Activated B cell treated with CpG ODN at 0.5 μM for 24 hours (primary cell): ENCODE measurements at regions not wholly inside any gene's neighbourhood (a gene's known extent, or its start where the extent isn't known, plus 50 kb on each side); places are given as distances from the start of the nearest gene placed in this dataset.

Experiments used
- ATAC-seq: fragments of 200-7000 bp; cut with Tn5 transposase; one replicate; pipeline ENCODE4 v1.10.0; 2021; ENCODE audit warnings: low read depth, mild to moderate bottlenecking, moderate library complexity
- CTCF ChIA-PET: fragments of 350-600 bp; sonication (Branson Sonifier 250); formaldehyde crosslinking; loops from one replicate; lab custom pipeline; 2021; ENCODE audit warnings: antibody characterized with exemption; lab: Charles Lee
- POLR2A ChIA-PET: fragments of 350-600 bp; sonication (Branson Sonifier 250); formaldehyde crosslinking; loops from one replicate; lab custom pipeline; 2021; ENCODE audit warnings: antibody characterized with exemption; lab: Charles Lee
- DNase-seq: peaks from one replicate; pipeline ENCODE4 v3.0.0; 2022
- H3K27ac Mint-ChIP-seq: one replicate; pipeline ENCODE4 v1.8.0; 2020; ENCODE audit warnings: mixed read lengths
- H3K27me3 Mint-ChIP-seq: one replicate; pipeline ENCODE4 v1.8.0; 2021; ENCODE audit warnings: mixed read lengths
- H3K36me3 Mint-ChIP-seq: one replicate; pipeline ENCODE4 v1.8.0; 2021; ENCODE audit warnings: low read depth, mixed read lengths
- H3K4me1 Mint-ChIP-seq: one replicate; pipeline ENCODE4 v1.8.0; 2021; ENCODE audit warnings: mixed read lengths
- H3K4me3 Mint-ChIP-seq: one replicate; pipeline ENCODE4 v1.8.0; 2020; ENCODE audit warnings: mild to moderate bottlenecking, mixed read lengths
- H3K9me3 Mint-ChIP-seq: one replicate; pipeline ENCODE4 v1.8.0; 2020; ENCODE audit warnings: mixed read lengths
- CTCF ChIP-seq: fragments of 200-600 bp; IDR thresholded peaks from one replicate; pipeline ENCODE4 v1.8.0; 2022; ENCODE audit warnings: antibody characterized with exemption, mild to moderate bottlenecking
- intact Hi-C: fragments of 100-400 bp; cut with micrococcal nuclease; formaldehyde crosslinking; loops from one replicate; pipeline ENCODE4 v1.15.1; 2024

DNA sequence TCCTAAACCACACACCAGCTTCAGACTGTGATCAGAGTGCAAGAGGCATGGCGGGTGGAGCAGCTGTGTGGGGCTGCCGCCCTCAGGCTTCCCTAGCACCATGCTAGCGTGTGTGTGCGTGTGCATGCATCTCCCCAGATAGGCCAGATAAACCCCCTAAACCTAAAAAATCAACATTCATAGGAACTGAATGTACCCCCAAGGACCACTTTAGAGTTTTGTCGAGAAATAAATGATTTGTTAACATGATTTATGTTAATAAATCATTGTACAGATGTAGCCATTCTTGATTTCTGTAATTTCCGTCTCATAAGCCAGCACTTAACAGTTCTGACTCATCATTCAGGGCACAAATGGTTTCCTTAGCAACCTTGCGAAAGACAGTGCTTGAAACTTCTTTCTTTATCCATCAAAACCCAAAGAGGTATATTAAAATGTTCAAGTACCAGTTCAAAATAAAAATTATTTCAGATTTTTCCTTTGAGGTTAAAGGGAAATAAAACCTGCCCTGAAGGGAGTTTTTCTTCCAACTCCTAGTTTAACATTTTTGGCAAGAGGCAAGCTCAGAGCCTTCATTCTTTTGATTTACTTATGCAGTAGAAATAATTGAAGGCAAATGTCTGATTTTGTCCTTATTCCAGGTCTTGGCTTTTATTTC, 206.2 kb upstream of the RGS6 start:
- Mint-ChIP-seq H3K27ac (no peak overlapping the region), H3K27me3 (no peaks in the 10 kb centered on the region), H3K4me1 (no peaks in the 10 kb centered on the region), H3K4me3 (no peak overlapping the region), H3K9me3 (no peaks in the 10 kb centered on the region), H3K36me3 (peaks cover 95% of the 10 kb centered on the region)
- POLR2A ChIA-PET = no interaction called here
- CTCF ChIA-PET = no interaction called here
- no peak for TF ChIP-seq CTCF
- ATAC-seq = no peak
- intact Hi-C loops = no loop called here
- DNase-seq = no peak

- Mint-ChIP-seq H3K27ac (no peak overlapping the region), H3K4me1 (no peaks in the 10 kb centered on the region), H3K9me3 (no peaks in the 10 kb centered on the region), H3K36me3 (peaks cover 98% of the 10 kb centered on the region), H3K4me3 (no peak overlapping the region), H3K27me3 (no peaks in the 10 kb centered on the region)
- CTCF ChIA-PET = no interaction called here
- TF ChIP-seq CTCF = no peak
- no peak for DNase-seq
- intact Hi-C loops = no loop called here
- no peak for ATAC-seq
- POLR2A ChIA-PET = no interaction called here
Observed at GRCh38 chr14:71726580-71727021, 205.6 kb upstream of the RGS6 start.

DNA sequence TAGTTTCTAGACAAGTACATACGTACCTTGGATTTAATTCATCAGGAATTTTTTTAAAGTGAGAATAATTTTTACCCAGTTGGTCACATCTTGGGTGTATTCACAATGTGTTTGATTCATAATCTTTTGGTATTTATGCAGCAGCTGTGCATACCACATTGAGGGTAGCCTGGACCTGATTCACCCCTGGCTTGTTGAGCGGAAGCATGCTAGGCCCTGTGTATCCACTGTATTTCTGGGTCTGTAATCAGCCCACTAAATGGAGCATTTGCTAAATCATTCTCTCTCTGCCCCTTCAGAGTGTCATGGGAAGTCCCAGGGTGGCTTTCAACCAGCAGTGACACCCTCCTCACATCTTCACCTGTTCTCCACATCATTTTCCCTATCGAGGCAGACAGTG, 203.8 kb upstream of the RGS6 start:
- POLR2A ChIA-PET = no interaction called here

GRCh38 chr14:71729596-71729995, 202.6 kb upstream of the RGS6 start:
- intact Hi-C loops = no loop called here
- H3K36me3 Mint-ChIP-seq = peaks cover 97% of the 10 kb centered on the region
- no peaks in the 10 kb centered on the region for H3K9me3 Mint-ChIP-seq
- TF ChIP-seq CTCF = no peak
- ChIA-PET POLR2A (no interaction called here), CTCF (no interaction called here)
- no peaks in the 10 kb centered on the region for H3K4me1 Mint-ChIP-seq
- no peak overlapping the region for H3K4me3 Mint-ChIP-seq
- no peak overlapping the region for H3K27ac Mint-ChIP-seq
- no peaks in the 10 kb centered on the region for H3K27me3 Mint-ChIP-seq
- no peak for ATAC-seq
- no peak for DNase-seq

More for the DNA sequence above, 203.8 kb upstream of the RGS6 start:
- intact Hi-C loops = no loop called here
- no peak overlapping the region for H3K27ac Mint-ChIP-seq
- TF ChIP-seq CTCF = no peak
- H3K36me3 Mint-ChIP-seq = peaks cover 97% of the 10 kb centered on the region
- H3K4me1 Mint-ChIP-seq = no peaks in the 10 kb centered on the region
- no peaks in the 10 kb centered on the region for H3K9me3 Mint-ChIP-seq
- H3K4me3 Mint-ChIP-seq = no peak overlapping the region
- H3K27me3 Mint-ChIP-seq = no peaks in the 10 kb centered on the region
- no peak for DNase-seq
- CTCF ChIA-PET = no interaction called here
- ATAC-seq = no peak

- intact Hi-C loops = no loop called here
- Mint-ChIP-seq H3K27ac (no peak overlapping the region), H3K27me3 (no peaks in the 10 kb centered on the region), H3K4me3 (no peak overlapping the region), H3K9me3 (no peaks in the 10 kb centered on the region), H3K36me3 (peaks cover 97% of the 10 kb centered on the region), H3K4me1 (no peaks in the 10 kb centered on the region)
- ATAC-seq = no peak
- CTCF ChIA-PET = no interaction called here
- POLR2A ChIA-PET = no interaction called here
- no peak for TF ChIP-seq CTCF
- no peak for DNase-seq
Observed at GRCh38 chr14:71730471-71730870, 201.8 kb upstream of the RGS6 start.
